HEK293T (cell line): ENCODE measurements at regions not wholly inside any gene's neighbourhood (a gene's known extent, or its start where the extent isn't known, plus 50 kb on each side); places are given as distances from the start of the nearest gene placed in this dataset.

Experiments used
- ARNT ChIP-seq: fragments of 450-650 bp; IDR thresholded peaks from 2 replicates; pipeline ENCODE4 v1.6.1; 2017; ENCODE audit warnings: mild to moderate bottlenecking
- BHLHE40 ChIP-seq: fragments of 450-650 bp; IDR thresholded peaks from 2 replicates; pipeline ENCODE4 v1.6.1; 2016; ENCODE audit warnings: mild to moderate bottlenecking, moderate library complexity, borderline replicate concordance
- CTBP1 ChIP-seq: fragments of 450-650 bp; IDR thresholded peaks from 2 replicates; pipeline ENCODE4 v1.6.1; 2016; ENCODE audit warnings: borderline replicate concordance
- ELF4 ChIP-seq: fragments of 450-650 bp; IDR thresholded peaks from 2 replicates; pipeline ENCODE4 v1.6.1; 2017; ENCODE audit warnings: antibody characterized with exemption
- FOXA1 ChIP-seq: fragments of 450-650 bp; IDR thresholded peaks from 2 replicates; pipeline ENCODE4 v1.6.1; 2016; ENCODE audit warnings: mild to moderate bottlenecking
- FOXK2 ChIP-seq: fragments of 450-650 bp; IDR thresholded peaks from 2 replicates; pipeline ENCODE4 v1.6.1; 2016; ENCODE audit warnings: mild to moderate bottlenecking
- FOXM1 ChIP-seq: fragments of 450-650 bp; IDR thresholded peaks from 2 replicates; pipeline ENCODE4 v1.6.1; 2017; ENCODE audit warnings: mild to moderate bottlenecking, borderline replicate concordance
- HDGF ChIP-seq: fragments of 450-650 bp; IDR thresholded peaks from 2 replicates; pipeline ENCODE4 v1.6.1; 2017; ENCODE audit warnings: antibody characterized with exemption, borderline replicate concordance
- LEF1 ChIP-seq: fragments of 450-650 bp; IDR thresholded peaks from 2 replicates; pipeline ENCODE4 v1.6.1; 2017; ENCODE audit warnings: mild to moderate bottlenecking, borderline replicate concordance
- SP1 ChIP-seq: fragments of 450-650 bp; IDR thresholded peaks from 2 replicates; pipeline ENCODE4 v1.6.1; 2017
- SUZ12 ChIP-seq: fragments of 450-650 bp; IDR thresholded peaks from 2 replicates; pipeline ENCODE4 v1.6.1; 2016; ENCODE audit warnings: mild to moderate bottlenecking
- TARDBP ChIP-seq: fragments of 450-650 bp; IDR thresholded peaks from 2 replicates; pipeline ENCODE4 v1.6.1; 2016
- ZNF384 ChIP-seq: fragments of 450-650 bp; IDR thresholded peaks from 2 replicates; pipeline ENCODE4 v1.6.1; 2016
- TF ChIP-seq, protein P1 (sequence below): fragments of 450-650 bp; IDR thresholded peaks from 2 replicates; pipeline ENCODE4 v1.6.1; 2016

DNA sequence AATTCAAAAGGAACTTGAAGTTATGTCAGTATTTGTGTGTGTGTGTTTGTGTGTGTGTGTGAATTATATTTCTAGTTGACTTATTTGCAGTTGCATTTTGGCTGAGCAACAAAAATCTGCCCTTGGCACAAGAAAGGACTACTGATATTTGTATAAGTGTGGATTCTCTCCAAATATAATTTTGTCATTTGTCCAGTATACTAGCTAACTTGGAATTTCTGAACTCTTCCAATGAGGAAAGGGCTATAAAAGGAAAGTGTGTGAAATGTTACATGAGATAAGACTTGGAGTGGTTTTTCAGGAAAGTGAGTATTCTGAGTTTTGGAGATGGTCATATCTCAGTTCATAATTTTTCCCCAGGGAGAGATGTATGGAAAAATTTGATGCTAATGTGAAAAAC lies 1384.1 kb upstream of the B3GALT2 start:
- TF ChIP-seq FOXK2 (no peak), BHLHE40 (no peak), TARDBP (no peak), ELF4 (no peak), LEF1 (no peak), CTBP1 (no peak), SP1 (no peak), FOXM1 (no peak), ZNF384 (no peak), FOXA1 (no peak), SUZ12 (no peak), HDGF (no peak), ARNT (no peak)
- TF ChIP-seq, protein P1, sequence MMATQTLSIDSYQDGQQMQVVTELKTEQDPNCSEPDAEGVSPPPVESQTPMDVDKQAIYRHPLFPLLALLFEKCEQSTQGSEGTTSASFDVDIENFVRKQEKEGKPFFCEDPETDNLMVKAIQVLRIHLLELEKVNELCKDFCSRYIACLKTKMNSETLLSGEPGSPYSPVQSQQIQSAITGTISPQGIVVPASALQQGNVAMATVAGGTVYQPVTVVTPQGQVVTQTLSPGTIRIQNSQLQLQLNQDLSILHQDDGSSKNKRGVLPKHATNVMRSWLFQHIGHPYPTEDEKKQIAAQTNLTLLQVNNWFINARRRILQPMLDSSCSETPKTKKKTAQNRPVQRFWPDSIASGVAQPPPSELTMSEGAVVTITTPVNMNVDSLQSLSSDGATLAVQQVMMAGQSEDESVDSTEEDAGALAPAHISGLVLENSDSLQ, result no peak
